Esophagus squamous epithelium (tissue), 4 donors: ENCODE measurements at regions not wholly inside any gene's neighbourhood (a gene's known extent, or its start where the extent isn't known, plus 50 kb on each side); places are given as distances from the start of the nearest gene placed in this dataset.

Experiments
- CTCF ChIP-seq, 6 experiments: fragments of 450-650 bp in 4 of 6; fragments of 200-600 bp in 2 of 6; sonication (generic) in 2 of 6; IDR thresholded peaks; one replicate each; pipeline ENCODE4 v1.5.1; 2016 to 2019; ENCODE audit warnings: antibody characterized with exemption in 6 of 6, mild to moderate bottlenecking in 4 of 6, moderate library complexity in 4 of 6
- POLR2A ChIP-seq, 4 donors: fragments of 450-650 bp; IDR thresholded peaks; one replicate each; pipeline ENCODE4 v1.6.1; 2017; ENCODE audit warnings: antibody characterized with exemption in 4 of 4, mild to moderate bottlenecking in 4 of 4, moderate library complexity in 3 of 4

DNA sequence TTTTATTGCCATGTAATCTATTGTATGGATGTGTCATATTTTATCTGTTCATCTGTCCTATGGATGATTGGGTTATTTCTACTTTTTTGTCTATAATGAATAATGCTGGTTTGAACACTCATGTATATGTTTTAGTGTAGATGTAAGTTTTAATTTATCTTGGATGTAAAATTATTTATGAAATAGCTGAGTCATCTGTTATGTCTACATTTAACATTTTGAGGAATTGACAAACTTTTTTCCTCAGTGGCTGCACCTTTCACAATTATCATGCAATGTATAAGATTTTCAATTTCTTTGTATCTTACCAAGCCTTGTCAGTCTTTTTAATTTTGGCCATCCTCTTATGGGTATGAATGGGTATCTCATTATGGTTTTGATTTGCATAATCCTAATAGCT, 666.4 kb downstream of the DIPK2A start:
- TF ChIP-seq CTCF (IDR thresholded peaks at IDR 0.05) (no peak), POLR2A (IDR thresholded peaks at IDR 0.05) (no peak)
